GM10248 (cell line): ENCODE measurements at regions not wholly inside any gene's neighbourhood (a gene's known extent, or its start where the extent isn't known, plus 50 kb on each side); places are given as distances from the start of the nearest gene placed in this dataset.

ENCODE experiments used
- CTCF ChIA-PET: fragments of 300-600 bp; sonication (Branson Sonifier 250); formaldehyde crosslinking; extraction: SDS; loops from one replicate; lab custom pipeline; 2021; ENCODE audit warnings: antibody characterized with exemption; lab: Yijun Ruan, JAX
- POLR2A ChIA-PET: fragments of 350-650 bp; sonication (Branson Sonifier 250); formaldehyde crosslinking; extraction: SDS; loops from one replicate; lab custom pipeline; 2020; ENCODE audit warnings: antibody characterized with exemption; lab: Yijun Ruan, JAX
- DNase-seq: peaks from one replicate; pipeline ENCODE4 v3.0.0; 2012; ENCODE audit errors: extremely low spot score
- TF ChIP-seq, protein P1 (sequence below): IDR thresholded peaks from 2 replicates; pipeline ENCODE4 v1.5.1; 2012; ENCODE audit warnings: mild to moderate bottlenecking, low read depth; ENCODE audit errors: extremely low read depth, missing control alignments, control extremely low read depth

DNA sequence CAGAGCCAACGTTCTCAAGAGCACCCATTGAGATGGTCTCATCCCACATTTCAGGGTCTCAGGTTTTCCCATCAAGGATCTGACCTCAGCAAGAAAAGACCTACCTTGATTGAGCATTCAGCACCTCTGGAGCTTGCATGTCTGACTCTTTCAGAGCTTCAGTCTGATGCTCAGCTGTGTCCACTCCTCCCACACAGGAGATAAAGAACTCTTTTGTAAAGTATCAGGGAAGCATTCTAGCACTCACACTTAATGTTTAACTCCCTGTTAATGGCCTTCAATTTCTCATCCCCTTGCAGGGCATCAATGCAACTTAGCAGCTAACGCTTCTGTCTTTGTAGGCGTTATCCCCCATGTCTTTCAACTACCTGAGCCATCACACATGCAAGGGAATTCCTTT, 124.1 kb downstream of the GALC start:
- POLR2A ChIA-PET = no interaction called here

DNA sequence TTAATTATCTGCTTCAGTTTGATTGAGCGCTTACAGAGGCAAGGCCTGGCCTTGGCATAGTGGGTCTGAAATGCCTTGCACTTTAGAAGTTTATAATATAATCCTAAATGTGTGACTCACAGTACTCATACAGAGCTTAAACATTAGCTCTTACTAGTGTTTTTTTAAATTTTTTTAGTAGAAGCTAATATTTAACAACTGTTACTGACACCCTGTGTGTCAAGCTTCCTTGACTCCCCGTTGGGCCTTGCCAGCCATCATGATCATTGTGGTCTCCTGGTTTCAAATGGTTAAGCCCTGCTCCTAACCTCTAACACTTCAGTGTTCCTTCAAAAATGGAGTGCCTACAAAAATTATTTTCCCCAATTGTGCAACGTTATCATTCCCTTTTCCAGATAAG, 126.9 kb downstream of the GALC start:
- CTCF ChIA-PET = interaction anchor here (1.0 to 1.7 kb wide), 5 partner anchors 9 to 62 kb away, joined by 3 to 5 read pairs (median 4); no protein-coding TSS in a partner anchor
- TF ChIP-seq, protein P1, sequence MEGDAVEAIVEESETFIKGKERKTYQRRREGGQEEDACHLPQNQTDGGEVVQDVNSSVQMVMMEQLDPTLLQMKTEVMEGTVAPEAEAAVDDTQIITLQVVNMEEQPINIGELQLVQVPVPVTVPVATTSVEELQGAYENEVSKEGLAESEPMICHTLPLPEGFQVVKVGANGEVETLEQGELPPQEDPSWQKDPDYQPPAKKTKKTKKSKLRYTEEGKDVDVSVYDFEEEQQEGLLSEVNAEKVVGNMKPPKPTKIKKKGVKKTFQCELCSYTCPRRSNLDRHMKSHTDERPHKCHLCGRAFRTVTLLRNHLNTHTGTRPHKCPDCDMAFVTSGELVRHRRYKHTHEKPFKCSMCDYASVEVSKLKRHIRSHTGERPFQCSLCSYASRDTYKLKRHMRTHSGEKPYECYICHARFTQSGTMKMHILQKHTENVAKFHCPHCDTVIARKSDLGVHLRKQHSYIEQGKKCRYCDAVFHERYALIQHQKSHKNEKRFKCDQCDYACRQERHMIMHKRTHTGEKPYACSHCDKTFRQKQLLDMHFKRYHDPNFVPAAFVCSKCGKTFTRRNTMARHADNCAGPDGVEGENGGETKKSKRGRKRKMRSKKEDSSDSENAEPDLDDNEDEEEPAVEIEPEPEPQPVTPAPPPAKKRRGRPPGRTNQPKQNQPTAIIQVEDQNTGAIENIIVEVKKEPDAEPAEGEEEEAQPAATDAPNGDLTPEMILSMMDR = no peak

More for the DNA sequence above, 124.1 kb downstream of the GALC start:
- TF ChIP-seq, protein P1 = no peak
- no peak for DNase-seq
- CTCF ChIA-PET = interaction anchor here (1.2 to 1.5 kb wide), 2 partner anchors 44 to 51 kb away, joined by 3 read pairs; no protein-coding TSS in a partner anchor

DNA sequence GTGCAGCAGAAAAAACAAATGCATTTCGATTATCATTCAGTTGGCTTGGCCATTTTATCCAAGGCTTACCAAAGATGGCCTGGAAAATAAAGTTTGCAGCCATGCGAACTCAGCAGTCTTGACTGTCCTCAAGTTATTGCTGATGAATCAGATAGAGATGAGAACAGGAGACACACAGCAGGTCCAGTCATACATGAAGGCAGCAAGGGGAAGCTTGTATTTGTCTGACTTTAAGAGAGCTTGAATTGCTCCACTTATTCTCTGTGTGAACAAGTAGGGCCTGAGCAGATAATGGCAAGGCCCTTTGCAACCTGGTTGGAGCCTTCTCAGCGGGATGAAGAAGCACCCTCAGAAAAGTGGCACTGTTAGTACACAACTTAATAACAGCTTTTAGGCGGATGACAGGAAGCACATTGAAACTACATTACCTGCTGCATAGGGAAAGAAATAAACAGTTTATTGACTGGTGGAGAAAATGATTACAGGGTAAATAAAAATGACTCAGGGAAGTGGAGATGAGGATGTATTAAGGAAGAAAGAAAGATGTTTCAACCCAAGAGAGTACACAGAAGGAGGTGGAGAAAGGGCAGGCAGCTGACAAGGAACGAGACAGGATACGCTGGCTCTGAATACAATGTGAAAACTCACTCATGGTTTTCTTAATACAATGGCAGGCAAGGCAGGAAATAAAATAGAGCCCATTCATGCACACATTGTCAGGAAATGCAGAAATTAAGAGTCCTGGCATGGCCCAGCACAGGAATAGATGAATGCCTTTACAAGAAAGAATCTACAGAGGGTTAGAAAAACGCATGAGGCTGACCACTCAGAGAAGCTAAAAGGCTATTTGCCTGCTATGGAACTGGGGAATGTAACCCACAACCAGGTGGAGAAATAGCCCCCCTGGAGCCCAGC, 128.4 kb downstream of the GALC start:
- POLR2A ChIA-PET = no interaction called here
- CTCF ChIA-PET = interaction anchor here (1.2 to 1.4 kb wide), 2 partner anchors 58 to 60 kb away, joined by 3 to 4 read pairs; no protein-coding TSS in a partner anchor
- TF ChIP-seq, protein P1 = no peak

More for the DNA sequence above, 126.9 kb downstream of the GALC start:
- no peak for DNase-seq
- POLR2A ChIA-PET = no interaction called here

DNA sequence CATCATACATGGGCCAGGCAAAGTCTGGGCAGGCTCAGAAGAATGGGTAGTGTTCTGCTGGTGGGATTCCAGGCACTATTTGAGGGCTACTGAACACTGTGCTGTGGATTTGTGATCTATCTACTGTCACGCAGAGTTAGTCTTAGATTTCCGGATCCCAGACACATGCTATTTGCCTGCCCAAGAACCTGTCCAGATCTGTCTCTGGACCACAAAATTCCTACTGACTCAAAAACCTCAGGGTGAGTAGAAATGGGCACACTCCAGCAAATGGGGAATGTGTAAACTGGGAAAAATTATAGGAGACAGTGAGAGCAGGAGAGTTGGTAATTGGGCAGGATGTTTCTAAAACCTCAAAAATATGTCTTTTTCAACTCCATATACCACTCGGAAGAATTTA, 129.9 kb downstream of the GALC start:
- DNase-seq = no peak
- TF ChIP-seq, protein P1 = no peak
- ChIA-PET CTCF (interaction anchor here (0.9 to 1.4 kb wide), 2 partner anchors 13 to 18 kb away, joined by 3 read pairs; no protein-coding TSS in a partner anchor), POLR2A (no interaction called here)

More for the DNA sequence above, 128.4 kb downstream of the GALC start:
- DNase-seq = no peak

DNA sequence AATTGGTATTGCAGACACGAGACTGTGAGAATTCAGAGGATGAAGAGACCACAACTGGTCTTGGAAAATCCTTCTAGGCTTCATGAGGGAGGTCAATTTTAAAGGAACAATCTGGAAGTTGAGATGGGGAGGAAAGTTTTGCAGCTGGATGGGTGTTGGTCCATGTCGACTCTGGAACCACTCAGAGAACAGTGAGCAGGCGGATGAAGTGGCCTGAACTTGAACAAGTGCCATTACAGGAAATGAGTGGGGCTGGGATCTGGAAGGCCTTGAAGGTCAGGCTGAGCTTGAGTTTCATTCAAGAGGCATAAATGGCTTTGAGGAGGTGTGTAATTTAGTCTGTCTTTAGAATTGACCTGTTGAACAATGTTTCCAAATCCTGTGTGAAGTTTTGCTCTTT, 140.9 kb downstream of the GALC start:
- TF ChIP-seq, protein P1 = no peak
- POLR2A ChIA-PET = no interaction called here
- DNase-seq = no peak
- CTCF ChIA-PET = no interaction called here

DNA sequence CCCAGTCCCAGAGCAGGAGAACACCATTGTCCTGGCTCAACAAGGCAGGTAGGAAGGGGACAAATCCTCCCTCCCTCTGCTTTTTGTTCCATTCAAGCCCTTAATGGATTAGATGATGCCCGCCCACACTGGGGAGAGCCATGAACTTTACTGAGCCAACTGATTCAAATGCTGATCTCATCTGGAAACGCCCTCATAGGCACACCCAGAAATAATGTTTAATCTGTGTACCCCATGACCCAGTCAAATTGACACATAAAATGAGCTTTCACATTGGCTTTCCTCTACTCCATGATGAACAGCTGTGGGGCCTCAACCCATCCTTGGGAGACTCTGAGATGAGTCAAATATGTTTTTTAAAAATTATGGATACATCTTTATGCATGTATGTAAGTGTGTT, 141.8 kb downstream of the GALC start:
- no peak for DNase-seq
- ChIA-PET CTCF (no interaction called here), POLR2A (no interaction called here)
- TF ChIP-seq, protein P1 = no peak
